ENCODE measurements at regions not wholly inside any gene's neighbourhood (a gene's known extent, or its start where the extent isn't known, plus 50 kb on each side); places are given as distances from the start of the nearest gene placed in this dataset.

- TF ChIP-seq POLR2A (IDR thresholded peaks at IDR 0.05; ENCODE audit: low read depth) (no peak), CTCF (IDR thresholded peaks at IDR 0.05) (no peak), POLR2AphosphoS5 (IDR thresholded peaks at IDR 0.05) (no peak), EP300 (IDR thresholded peaks at IDR 0.05) (no peak)
Observed at GRCh38 chr4:159632031-159632430, 529.2 kb downstream of the RAPGEF2 start.

Measured in esophagus muscularis mucosa (tissue), 4 donors.